WTC11 (cell line): ENCODE measurements at regions not wholly inside any gene's neighbourhood (a gene's known extent, or its start where the extent isn't known, plus 50 kb on each side); places are given as distances from the start of the nearest gene placed in this dataset.

Experiments
- CTCF ChIP-seq: fragments of 200-600 bp; IDR thresholded peaks from 2 replicates; pipeline ENCODE4 v1.8.0; 2022; ENCODE audit warnings: antibody characterized with exemption
- IRF2 ChIP-seq: sonication (generic); formaldehyde crosslinking; IDR thresholded peaks from 2 replicates; pipeline ENCODE4 v1.8.0; 2022; ENCODE audit warnings: low read depth, missing genetic modification reagents, borderline replicate concordance
- JAZF1 ChIP-seq: fragments of 250-450 bp; sonication (Bioruptor Pico); IDR thresholded peaks from 2 replicates; pipeline ENCODE4 v1.9.0; 2021; ENCODE audit warnings: moderate library complexity, mild to moderate bottlenecking, inconsistent platforms
- TF ChIP-seq, protein P1 (sequence below): sonication (generic); formaldehyde crosslinking; IDR thresholded peaks from 2 replicates; pipeline ENCODE4 v1.8.1; 2023; ENCODE audit warnings: mild to moderate bottlenecking, missing genetic modification reagents, moderate library complexity

- TF ChIP-seq JAZF1 (CRISPR knock-in tag) (no peak), IRF2 (CRISPR knock-in tag) (no peak), CTCF (no peak)
- TF ChIP-seq, protein P1, sequence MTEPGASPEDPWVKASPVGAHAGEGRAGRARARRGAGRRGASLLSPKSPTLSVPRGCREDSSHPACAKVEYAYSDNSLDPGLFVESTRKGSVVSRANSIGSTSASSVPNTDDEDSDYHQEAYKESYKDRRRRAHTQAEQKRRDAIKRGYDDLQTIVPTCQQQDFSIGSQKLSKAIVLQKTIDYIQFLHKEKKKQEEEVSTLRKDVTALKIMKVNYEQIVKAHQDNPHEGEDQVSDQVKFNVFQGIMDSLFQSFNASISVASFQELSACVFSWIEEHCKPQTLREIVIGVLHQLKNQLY (CRISPR knock-in tag), result no peak
Measured at GRCh38 chr22:48756146-48757111, 1071.2 kb downstream of the BRD1 start.
